ENCODE measurements at regions not wholly inside any gene's neighbourhood (a gene's known extent, or its start where the extent isn't known, plus 50 kb on each side); places are given as distances from the start of the nearest gene placed in this dataset.
"Not testable (repeated sequence)": the region's sequence is repeated elsewhere in the genome, so short reads cannot be mapped to it uniquely, and the experiment has no call there.

DNA sequence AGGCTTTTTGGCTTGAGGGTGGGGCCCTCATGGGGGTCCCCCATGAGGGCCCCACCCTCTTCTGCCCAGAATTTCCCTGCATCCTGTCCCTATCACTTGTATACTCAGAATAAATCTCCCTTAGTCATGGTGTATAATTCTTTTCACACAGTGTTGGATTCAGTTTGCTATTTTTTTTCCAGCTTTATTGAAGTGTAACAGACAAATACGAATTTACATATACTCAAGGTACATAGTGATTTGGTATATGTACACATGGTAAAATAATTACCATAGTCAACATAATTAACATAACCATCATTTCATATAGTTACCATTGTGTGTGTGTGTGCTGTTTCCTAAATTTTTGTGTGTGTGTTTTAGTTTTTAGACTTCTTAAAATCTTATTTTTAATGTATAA lies 289.4 kb downstream of the CNTNAP3B start:
- H3K36me3 ChIP-seq (ENCODE audit: control insufficient read depth, insufficient read depth, low read length); H3K27me3 ChIP-seq (ENCODE audit: control insufficient read depth, insufficient read depth, low read length); FAIRE-seq; H3K4me3 ChIP-seq (ENCODE audit: low read depth, low read length); DNase-seq (ENCODE audit: low read depth): not testable (repeated sequence)

DNA sequence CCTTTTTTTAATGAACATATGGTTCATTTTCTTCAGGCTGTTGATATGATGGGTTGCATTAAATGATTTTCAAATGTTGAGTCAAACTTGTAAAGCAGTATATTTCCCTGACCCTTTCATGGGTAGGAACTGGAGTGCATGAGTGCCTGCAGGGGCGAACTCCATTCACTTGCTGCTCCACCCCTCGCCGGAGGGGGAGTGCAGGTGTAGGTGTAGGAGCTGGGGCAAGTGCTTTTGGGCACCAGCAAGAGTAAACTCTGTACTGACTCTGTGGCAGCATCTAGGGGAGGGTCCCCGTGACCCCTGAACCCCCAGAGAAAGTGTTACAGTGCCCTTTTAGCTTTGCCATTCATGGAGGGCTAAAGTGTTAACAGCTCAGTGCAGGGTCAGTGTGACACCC lies 290.3 kb downstream of the CNTNAP3B start:
- not testable (repeated sequence) for DNase-seq (ENCODE audit: low read depth); H3K36me3 ChIP-seq (ENCODE audit: control insufficient read depth, insufficient read depth, low read length); H3K4me3 ChIP-seq (ENCODE audit: low read depth, low read length); FAIRE-seq; H3K27me3 ChIP-seq (ENCODE audit: control insufficient read depth, insufficient read depth, low read length)

DNA sequence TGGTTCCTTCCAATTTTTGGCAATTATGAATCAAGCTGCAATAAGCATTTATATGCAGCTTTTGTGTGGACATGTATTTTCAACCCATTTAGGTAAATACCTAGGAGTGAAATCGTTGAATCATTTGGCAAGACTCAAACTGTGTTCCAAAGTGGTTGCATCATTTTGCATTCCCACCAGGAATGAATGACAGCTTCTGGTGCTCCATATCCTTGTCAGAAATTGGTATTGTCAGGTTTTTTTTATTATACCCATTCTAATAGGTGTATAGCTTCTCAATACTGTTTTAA lies 290.7 kb downstream of the CNTNAP3B start:
- not testable (repeated sequence) for H3K4me3 ChIP-seq (ENCODE audit: low read depth, low read length); DNase-seq (ENCODE audit: low read depth); H3K27me3 ChIP-seq (ENCODE audit: control insufficient read depth, insufficient read depth, low read length); H3K36me3 ChIP-seq (ENCODE audit: control insufficient read depth, insufficient read depth, low read length); FAIRE-seq

DNA sequence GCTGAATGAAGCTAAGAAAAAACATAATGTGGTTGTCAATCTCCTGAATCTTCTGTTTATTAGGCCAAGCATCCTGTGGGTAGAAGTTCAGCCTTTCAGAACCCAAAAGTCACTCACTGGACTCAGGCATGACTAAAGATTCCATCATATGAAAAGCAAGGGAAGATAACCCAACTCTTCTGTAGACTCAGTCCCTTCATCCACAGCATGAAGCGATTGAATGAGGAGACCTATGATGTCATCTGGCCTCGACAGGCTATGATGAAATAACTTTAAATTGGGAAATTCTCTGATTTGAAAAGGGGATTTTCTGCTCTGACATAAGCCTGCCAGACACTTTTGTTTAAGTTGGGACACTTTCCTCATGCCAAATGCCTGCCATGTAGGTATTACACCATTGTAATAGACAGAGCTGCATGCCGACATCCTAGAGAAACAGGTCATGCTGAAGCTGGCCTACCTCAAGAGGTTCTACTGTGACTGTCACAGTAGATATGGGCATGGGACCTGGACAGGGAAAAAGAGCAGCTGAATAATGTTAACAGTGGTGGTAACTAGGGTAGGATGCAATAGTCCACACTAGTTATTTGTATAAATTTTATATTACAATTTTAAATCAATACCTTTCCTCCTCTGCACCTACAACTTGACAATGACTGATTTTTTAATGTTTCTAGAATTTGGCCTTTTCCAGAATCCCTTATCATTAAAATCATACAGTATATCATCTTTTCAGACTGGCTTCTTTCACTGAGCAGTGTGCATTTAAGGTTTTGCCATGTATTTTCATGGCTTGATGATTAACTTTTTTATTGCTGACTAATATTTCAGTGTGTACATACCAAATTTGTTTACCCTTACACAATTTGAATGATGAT lies 291.3 kb downstream of the CNTNAP3B start:
- not testable (repeated sequence) for H3K27me3 ChIP-seq (ENCODE audit: control insufficient read depth, insufficient read depth, low read length); H3K36me3 ChIP-seq (ENCODE audit: control insufficient read depth, insufficient read depth, low read length); H3K4me3 ChIP-seq (ENCODE audit: low read depth, low read length); DNase-seq (ENCODE audit: low read depth); FAIRE-seq

DNA sequence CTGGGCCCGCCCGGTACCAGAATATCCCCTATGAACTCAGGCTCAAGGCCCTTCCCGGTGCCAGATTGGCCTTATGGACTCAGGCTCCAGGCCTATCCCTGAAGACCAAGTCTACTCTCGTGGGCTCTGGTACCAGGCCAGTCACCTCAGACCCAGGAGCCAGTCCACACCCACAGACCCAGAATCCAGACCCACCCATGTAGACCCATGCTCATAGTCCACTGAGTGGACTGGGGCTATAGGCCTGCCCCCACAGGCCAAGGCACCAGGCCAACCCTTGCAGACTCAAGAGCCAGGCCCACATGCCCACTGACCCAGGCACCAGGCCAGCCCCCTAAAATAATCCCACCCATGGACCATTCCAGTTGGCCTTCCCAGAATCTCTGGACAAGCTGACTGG lies 296.1 kb downstream of the CNTNAP3B start:
- not testable (repeated sequence) for H3K36me3 ChIP-seq (ENCODE audit: control insufficient read depth, insufficient read depth, low read length); H3K4me3 ChIP-seq (ENCODE audit: low read depth, low read length); FAIRE-seq; H3K27me3 ChIP-seq (ENCODE audit: control insufficient read depth, insufficient read depth, low read length); DNase-seq (ENCODE audit: low read depth)

DNA sequence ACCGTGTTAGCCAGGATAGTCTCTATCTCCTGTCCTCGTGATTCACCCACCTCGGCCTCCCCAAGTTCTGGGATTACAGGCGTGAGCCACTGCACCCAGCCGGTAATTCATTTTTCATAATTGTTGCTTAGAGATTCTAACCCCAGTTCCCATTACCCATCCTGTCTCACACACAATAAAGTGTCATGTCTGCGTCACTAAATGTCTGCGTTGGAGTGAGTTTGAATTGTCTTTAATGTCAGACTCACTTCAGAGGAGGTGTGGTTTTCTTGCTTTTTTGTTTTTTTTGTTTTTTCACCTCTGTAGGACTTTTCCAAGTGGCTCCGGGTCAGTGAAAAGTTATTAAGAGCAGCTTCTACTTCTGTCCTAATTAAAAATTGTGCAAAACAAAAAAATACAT lies 304.5 kb downstream of the CNTNAP3B start:
- not testable (repeated sequence) for H3K36me3 ChIP-seq (ENCODE audit: control insufficient read depth, insufficient read depth, low read length); H3K4me3 ChIP-seq (ENCODE audit: low read depth, low read length); FAIRE-seq; H3K27me3 ChIP-seq (ENCODE audit: control insufficient read depth, insufficient read depth, low read length); DNase-seq (ENCODE audit: low read depth)

DNA sequence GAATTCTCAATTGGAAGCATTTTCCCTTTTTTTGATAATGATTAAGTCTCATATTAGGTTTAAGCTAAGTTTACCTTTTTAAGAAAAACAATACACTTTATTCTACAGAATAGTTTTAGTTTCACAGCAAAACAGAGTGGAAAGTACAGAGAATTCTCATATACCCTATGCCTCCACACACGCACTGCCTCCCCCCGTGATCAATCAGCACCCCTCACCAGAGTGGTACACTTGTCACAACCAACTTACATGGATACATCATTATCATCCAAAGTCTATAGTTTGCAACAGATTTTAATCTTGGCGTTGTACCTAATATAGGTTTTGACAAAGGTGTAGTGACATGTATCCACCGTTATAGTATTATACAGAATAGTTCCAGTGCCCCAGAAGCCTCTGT lies 326.5 kb downstream of the CNTNAP3B start:
- DNase-seq (ENCODE audit: low read depth); H3K36me3 ChIP-seq (ENCODE audit: control insufficient read depth, insufficient read depth, low read length); H3K27me3 ChIP-seq (ENCODE audit: control insufficient read depth, insufficient read depth, low read length); FAIRE-seq; H3K4me3 ChIP-seq (ENCODE audit: low read depth, low read length): not testable (repeated sequence)

DNA sequence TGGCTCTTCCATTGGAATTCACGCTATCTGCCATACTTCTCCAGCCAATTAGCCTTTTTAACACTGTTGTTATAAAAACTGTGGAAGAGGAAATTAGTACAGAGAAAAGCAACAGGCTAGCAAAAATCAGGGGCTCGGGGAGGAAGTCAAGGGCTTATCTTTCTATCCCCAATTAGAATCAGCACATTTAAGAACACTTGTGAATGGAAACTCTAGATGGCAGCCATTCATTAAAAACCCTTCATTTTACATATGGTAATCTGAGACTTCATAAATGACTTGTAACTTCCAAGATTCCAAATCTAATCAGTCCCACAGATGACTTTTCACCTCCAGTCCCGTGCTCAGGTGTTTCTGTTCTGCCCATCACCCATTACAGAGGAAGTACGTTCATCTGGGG lies 330.5 kb downstream of the CNTNAP3B start:
- H3K27me3 ChIP-seq (ENCODE audit: control insufficient read depth, insufficient read depth, low read length); FAIRE-seq; H3K36me3 ChIP-seq (ENCODE audit: control insufficient read depth, insufficient read depth, low read length); H3K4me3 ChIP-seq (ENCODE audit: low read depth, low read length): not testable (repeated sequence)
- peak; percentile 60 for DNase-seq (ENCODE audit: low read depth)
- TF ChIP-seq, protein P1, sequence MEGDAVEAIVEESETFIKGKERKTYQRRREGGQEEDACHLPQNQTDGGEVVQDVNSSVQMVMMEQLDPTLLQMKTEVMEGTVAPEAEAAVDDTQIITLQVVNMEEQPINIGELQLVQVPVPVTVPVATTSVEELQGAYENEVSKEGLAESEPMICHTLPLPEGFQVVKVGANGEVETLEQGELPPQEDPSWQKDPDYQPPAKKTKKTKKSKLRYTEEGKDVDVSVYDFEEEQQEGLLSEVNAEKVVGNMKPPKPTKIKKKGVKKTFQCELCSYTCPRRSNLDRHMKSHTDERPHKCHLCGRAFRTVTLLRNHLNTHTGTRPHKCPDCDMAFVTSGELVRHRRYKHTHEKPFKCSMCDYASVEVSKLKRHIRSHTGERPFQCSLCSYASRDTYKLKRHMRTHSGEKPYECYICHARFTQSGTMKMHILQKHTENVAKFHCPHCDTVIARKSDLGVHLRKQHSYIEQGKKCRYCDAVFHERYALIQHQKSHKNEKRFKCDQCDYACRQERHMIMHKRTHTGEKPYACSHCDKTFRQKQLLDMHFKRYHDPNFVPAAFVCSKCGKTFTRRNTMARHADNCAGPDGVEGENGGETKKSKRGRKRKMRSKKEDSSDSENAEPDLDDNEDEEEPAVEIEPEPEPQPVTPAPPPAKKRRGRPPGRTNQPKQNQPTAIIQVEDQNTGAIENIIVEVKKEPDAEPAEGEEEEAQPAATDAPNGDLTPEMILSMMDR (IDR thresholded peaks at IDR 0.05; ENCODE audit: insufficient read depth, low read length, severe bottlenecking), result peak; percentile 19

DNA sequence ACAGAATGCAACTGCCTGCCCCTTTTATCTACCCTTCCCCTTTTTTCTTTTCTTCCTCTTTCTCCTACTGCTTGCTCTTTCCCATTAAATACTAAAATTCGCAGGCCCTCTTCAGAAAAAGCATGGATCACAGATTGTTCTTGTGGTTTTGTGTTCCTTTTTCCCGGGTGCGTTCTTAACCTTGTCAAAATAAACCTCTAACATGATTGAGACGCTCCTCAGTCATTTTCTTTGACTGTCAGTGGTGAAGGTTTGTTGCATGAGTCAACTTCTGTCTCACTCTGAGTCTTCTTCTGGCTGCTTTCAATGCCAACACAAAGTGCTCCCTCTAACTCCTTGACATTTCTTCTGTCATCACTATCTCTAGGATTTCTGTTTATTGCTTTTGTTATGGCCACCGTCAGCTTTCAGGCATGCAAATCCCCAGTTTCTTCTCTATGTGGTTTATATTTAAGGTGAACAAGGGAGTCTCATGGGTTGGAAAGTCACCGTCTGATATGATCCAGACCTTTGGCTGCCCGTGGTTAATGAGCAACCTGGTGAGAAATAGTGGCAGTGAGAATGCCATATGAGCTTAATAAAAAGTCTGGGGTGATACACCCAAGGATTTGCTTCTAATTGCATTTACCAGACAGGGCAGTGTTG lies 338.4 kb downstream of the CNTNAP3B start:
- DNase-seq (ENCODE audit: low read depth), result peak; percentile 42
- not testable (repeated sequence) for H3K4me3 ChIP-seq (ENCODE audit: low read depth, low read length); FAIRE-seq; H3K27me3 ChIP-seq (ENCODE audit: control insufficient read depth, insufficient read depth, low read length); H3K36me3 ChIP-seq (ENCODE audit: control insufficient read depth, insufficient read depth, low read length)

DNA sequence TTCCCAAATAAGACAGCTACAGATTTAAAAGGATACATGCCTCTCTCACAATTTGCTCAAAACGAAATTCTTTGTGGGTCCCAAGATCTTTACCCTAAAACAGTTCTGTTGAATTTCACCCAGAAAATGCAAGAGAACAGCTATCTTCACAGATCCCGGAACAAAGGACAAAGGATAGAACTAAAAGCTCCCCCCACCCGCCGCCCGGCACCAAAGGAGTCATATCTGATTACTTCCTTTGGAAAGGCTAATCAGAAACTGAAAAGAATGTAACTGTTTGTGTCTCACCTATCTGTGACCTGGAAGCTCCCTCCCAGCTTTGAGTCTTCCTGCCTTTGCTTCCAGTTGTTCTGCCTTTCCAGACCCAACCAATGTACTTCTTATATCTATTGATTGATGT lies 339.2 kb downstream of the CNTNAP3B start:
- H3K36me3 ChIP-seq (ENCODE audit: control insufficient read depth, insufficient read depth, low read length); FAIRE-seq; H3K27me3 ChIP-seq (ENCODE audit: control insufficient read depth, insufficient read depth, low read length); DNase-seq (ENCODE audit: low read depth); H3K4me3 ChIP-seq (ENCODE audit: low read depth, low read length): not testable (repeated sequence)

DNA sequence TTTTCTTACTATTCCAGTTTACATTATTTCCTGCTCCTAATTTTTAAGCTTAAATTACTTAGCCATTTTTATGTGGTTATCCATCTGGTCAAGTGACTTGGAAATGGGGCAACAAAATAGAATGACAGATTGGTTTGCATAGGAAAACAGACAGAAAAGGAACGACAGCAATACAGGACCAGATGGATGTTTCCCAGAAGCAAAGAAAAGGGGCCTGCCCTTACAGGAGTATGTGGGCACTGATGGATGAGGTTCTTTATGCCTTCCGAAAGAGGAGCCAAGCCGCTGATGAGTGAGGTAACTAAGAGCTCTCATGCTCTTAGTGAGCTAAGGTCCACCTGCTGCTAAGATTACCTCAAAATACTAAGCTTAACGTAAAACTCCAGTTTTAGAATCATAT lies 339.8 kb downstream of the CNTNAP3B start:
- FAIRE-seq; H3K4me3 ChIP-seq (ENCODE audit: low read depth, low read length); H3K36me3 ChIP-seq (ENCODE audit: control insufficient read depth, insufficient read depth, low read length); H3K27me3 ChIP-seq (ENCODE audit: control insufficient read depth, insufficient read depth, low read length); DNase-seq (ENCODE audit: low read depth): not testable (repeated sequence)

DNA sequence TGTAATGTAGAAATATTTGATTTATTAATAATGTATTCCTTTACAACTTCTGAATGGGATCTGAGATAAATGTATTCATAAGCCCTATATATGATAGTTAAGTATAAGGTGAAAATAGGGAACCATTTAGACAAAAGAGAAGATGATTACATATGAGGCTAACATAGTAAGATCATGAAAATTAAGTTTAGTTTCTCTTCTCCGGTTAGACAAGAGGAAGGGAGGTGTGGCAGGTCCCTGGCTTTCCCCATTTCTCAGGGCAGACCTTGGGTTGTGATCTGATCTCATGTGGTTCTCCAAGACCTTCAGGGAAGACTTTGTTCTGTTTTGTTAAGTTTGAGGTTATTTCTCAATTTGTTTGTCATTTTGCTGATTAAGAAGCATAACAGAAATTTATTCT lies 341.3 kb downstream of the CNTNAP3B start:
- not testable (repeated sequence) for FAIRE-seq; DNase-seq (ENCODE audit: low read depth); H3K36me3 ChIP-seq (ENCODE audit: control insufficient read depth, insufficient read depth, low read length); H3K27me3 ChIP-seq (ENCODE audit: control insufficient read depth, insufficient read depth, low read length); H3K4me3 ChIP-seq (ENCODE audit: low read depth, low read length)

DNA sequence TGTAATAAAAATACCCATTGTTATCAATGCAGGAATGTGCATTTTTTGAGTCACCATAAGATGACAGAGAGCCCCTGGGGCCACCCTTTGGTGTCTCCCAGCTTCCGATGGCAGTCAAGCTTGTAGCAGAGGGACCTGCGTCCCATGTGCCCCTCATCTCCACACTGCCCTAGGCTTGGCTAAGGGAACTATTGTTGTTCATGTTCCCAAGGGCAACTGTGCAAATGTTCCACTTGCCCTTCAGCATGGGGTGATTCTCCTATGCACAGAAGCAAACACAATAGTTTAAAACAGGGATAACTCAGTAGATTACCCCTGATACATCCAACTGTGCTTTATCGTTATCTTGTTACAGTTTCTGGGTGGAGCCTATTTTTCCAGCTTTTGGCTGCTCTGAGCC lies 342.0 kb downstream of the CNTNAP3B start:
- not testable (repeated sequence) for DNase-seq (ENCODE audit: low read depth); H3K36me3 ChIP-seq (ENCODE audit: control insufficient read depth, insufficient read depth, low read length); FAIRE-seq; H3K27me3 ChIP-seq (ENCODE audit: control insufficient read depth, insufficient read depth, low read length); H3K4me3 ChIP-seq (ENCODE audit: low read depth, low read length)

DNA sequence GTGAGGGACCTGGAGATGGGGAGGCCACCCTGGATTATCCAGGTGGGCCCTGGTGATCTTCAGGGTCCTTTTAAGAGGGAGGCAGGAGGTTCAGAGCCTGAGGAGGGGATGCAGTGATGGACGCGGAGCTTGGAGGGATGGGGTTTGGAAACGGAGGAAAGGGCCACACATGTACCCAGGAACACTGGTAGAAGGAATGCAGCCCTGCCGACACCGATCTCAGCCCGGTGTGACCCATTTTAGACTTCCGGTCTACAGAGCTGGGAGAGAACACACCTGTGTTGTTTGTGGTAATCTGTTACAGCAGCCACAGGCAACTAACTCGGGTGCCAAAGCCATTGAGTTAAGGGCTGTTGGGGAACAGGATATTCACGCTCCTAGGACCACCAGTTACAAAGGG lies 345.2 kb downstream of the CNTNAP3B start:
- not testable (repeated sequence) for FAIRE-seq; DNase-seq (ENCODE audit: low read depth); H3K36me3 ChIP-seq (ENCODE audit: control insufficient read depth, insufficient read depth, low read length); H3K4me3 ChIP-seq (ENCODE audit: low read depth, low read length); H3K27me3 ChIP-seq (ENCODE audit: control insufficient read depth, insufficient read depth, low read length)
